ENCODE measurements at regions not wholly inside any gene's neighbourhood (a gene's known extent, or its start where the extent isn't known, plus 50 kb on each side); places are given as distances from the start of the nearest gene placed in this dataset.

- TF ChIP-seq POLR2AphosphoS5 (IDR thresholded peaks at IDR 0.05; ENCODE audit: low read depth, low read length) (no peak), CTCF (IDR thresholded peaks at IDR 0.05 in 2 of 3, conservative IDR thresholded peaks at IDR 0.05 in 1 of 3; ENCODE audit: borderline replicate concordance in 1 of 3, insufficient read depth in 1 of 3, low read depth in 2 of 3, low read length in 2 of 3) (no peak), JUND (IDR thresholded peaks at IDR 0.05) (no peak), POLR2A (IDR thresholded peaks at IDR 0.05; ENCODE audit: borderline replicate concordance, extremely low read depth, insufficient read depth, insufficient read length) (no peak), MAX (IDR thresholded peaks at IDR 0.05) (no peak)
Measured at GRCh38 chr6:48983377-48983776, 479.7 kb downstream of the MMUT start.
